ENCODE measurements at regions not wholly inside any gene's neighbourhood (a gene's known extent, or its start where the extent isn't known, plus 50 kb on each side); places are given as distances from the start of the nearest gene placed in this dataset.

GRCh38 chr3:105152987-105153386 lies 213.7 kb upstream of the ALCAM start:
- TF ChIP-seq EZH2phosphoT487 (IDR thresholded peaks at IDR 0.05), result no peak
- no peak for TF ChIP-seq CTCF (IDR thresholded peaks at IDR 0.05)

All from neural progenitor cell (in vitro differentiated cells).